NCI-H69 (cell line): ENCODE measurements at regions not wholly inside any gene's neighbourhood (a gene's known extent, or its start where the extent isn't known, plus 50 kb on each side); places are given as distances from the start of the nearest gene placed in this dataset.
A peak's percentile ranks its signal among the peaks of the same experiment; 100 is the strongest.

ENCODE experiments used
- DNase-seq: peaks from one replicate; lab custom pipeline; 2025; lab: John Stamatoyannopoulos, UW

- peak; percentile 14 for DNase-seq
Measured at GRCh38 chr9:97359147-97359546, 51.7 kb downstream of the CCDC180 start.
